ENCODE measurements at regions not wholly inside any gene's neighbourhood (a gene's known extent, or its start where the extent isn't known, plus 50 kb on each side); places are given as distances from the start of the nearest gene placed in this dataset.

DNA sequence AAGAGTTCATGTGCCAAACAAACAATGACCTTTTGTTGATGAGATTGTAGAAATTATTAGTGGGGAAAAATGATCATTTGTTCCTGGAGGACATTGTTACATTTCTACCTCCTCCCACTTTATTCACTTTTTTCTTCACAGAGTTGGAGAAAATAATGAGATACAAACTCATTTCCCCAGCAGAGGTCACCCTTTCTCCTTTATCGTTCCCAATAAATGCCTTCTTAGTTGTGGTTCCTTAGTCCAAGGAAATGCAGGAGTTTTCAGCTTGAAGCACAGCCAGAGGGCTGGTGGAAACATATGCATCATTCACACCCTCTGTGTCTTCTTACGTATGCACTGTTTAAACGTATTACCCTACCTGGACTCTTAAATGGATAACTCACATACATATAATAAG lies 108.8 kb downstream of the SLC4A3 start:
- Histone ChIP-seq H3K4me1 (peaks cover 18% of the 10 kb centered on the region), H3K27me3 (ENCODE audit: low read depth) (no peaks in the 10 kb centered on the region), H3K4me3 (no peak overlapping the region), H3K9me3 (replicated peaks) (no peaks in the 10 kb centered on the region), H3K27ac (replicated peaks) (no peak overlapping the region), H3K36me3 (no peaks in the 10 kb centered on the region)
- intact Hi-C loops (cut with micrococcal nuclease): loop anchor here (5.0 kb wide), 1 partner anchor 101 kb away; no protein-coding TSS in a partner anchor
- DNase-seq: no peak
- TF ChIP-seq, protein P1, sequence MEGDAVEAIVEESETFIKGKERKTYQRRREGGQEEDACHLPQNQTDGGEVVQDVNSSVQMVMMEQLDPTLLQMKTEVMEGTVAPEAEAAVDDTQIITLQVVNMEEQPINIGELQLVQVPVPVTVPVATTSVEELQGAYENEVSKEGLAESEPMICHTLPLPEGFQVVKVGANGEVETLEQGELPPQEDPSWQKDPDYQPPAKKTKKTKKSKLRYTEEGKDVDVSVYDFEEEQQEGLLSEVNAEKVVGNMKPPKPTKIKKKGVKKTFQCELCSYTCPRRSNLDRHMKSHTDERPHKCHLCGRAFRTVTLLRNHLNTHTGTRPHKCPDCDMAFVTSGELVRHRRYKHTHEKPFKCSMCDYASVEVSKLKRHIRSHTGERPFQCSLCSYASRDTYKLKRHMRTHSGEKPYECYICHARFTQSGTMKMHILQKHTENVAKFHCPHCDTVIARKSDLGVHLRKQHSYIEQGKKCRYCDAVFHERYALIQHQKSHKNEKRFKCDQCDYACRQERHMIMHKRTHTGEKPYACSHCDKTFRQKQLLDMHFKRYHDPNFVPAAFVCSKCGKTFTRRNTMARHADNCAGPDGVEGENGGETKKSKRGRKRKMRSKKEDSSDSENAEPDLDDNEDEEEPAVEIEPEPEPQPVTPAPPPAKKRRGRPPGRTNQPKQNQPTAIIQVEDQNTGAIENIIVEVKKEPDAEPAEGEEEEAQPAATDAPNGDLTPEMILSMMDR (IDR thresholded peaks at IDR 0.05; ENCODE audit: borderline replicate concordance): peak; percentile 65

DNA sequence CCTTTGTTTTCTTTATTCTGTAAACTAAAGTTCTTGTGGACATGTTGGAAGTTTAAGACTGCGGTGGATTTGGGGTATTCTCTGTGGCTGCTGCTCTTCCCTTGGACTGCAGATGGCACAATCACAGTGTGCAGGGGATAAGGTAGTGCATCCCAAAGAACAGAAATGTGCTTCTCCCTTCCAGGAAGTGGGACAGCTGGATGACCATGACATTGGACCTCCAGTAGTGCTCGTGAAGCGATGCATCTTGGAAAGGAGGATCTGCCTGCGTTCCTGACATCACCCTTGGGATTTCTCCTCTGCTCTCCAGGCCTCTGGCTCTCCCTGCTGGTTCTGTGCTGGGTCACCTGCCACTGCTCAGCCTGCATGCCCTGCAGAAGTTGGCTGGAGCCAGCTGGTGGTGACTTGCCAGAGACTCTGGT lies 109.9 kb downstream of the SLC4A3 start:
- Histone ChIP-seq H3K36me3 (no peaks in the 10 kb centered on the region), H3K27ac (replicated peaks) (no peak overlapping the region)
- intact Hi-C loops (cut with micrococcal nuclease): loop anchor here (5.0 kb wide), 1 partner anchor 100 kb away; no protein-coding TSS in a partner anchor

DNA sequence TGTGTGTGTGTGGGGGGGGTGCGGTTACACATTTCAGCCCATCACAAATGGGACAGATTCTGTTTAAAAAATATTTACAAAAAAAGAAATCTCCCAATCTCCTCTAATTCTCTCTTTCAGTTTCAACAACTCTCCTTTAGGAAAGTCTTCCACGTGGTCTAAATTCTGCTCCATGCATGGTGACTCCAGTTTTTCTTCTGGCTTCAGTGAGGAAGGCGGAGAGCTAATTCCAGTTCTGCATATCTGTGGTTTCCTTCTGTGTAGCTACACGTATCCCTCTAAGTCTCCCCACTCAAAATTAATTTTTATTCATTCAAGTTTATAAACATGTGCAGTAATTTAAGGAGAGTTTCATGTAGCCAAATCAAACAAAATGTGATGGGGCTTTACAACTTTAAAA lies 111.6 kb downstream of the SLC4A3 start:
- TF ChIP-seq, protein P1 (IDR thresholded peaks at IDR 0.05; ENCODE audit: borderline replicate concordance): no peak
- no peaks in the 10 kb centered on the region for H3K9me3 ChIP-seq (replicated peaks)
- H3K4me1 ChIP-seq: peaks cover 16% of the 10 kb centered on the region
- intact Hi-C loops (cut with micrococcal nuclease): loop anchor here (5.0 kb wide), 1 partner anchor 98 kb away; no protein-coding TSS in a partner anchor
- H3K27me3 ChIP-seq (ENCODE audit: low read depth): no peaks in the 10 kb centered on the region
- H3K27ac ChIP-seq (replicated peaks): no peak overlapping the region
- no peak for DNase-seq
- H3K36me3 ChIP-seq: no peaks in the 10 kb centered on the region
- no peak overlapping the region for H3K4me3 ChIP-seq

More for the DNA sequence above, 109.9 kb downstream of the SLC4A3 start:
- Histone ChIP-seq H3K27me3 (ENCODE audit: low read depth) (no peaks in the 10 kb centered on the region), H3K9me3 (replicated peaks) (no peaks in the 10 kb centered on the region), H3K4me1 (peaks cover 18% of the 10 kb centered on the region), H3K4me3 (no peak overlapping the region)
- TF ChIP-seq, protein P1 (IDR thresholded peaks at IDR 0.05; ENCODE audit: borderline replicate concordance): peak; percentile 65
- DNase-seq: peak; percentile 27

DNA sequence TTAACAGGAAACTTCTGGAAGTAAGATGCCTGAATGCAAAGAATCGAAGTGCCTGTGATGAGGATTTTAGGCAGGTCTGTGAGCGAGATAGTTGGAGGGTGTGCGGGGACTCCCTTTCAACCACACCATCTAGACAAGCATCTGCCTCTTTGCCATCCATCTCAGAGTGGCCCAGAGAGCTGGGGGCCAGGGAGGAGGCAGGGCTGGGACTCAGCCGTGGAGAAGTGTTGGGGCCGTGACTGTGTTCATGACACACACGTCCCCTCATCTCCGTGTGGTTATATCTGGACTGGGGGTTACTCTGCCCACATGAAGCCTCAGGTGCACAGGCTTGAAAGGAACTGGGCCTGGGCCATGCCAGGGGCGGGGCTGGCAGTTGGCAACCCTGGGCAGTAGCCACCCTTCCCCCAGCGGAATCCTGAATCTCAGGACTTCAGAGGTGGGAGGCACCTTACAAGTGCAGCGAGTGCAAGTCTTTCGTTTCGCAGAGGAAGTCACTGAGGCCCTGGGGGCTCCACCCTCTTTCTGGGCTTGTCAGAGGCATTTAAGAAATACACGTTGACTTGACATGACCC lies 112.5 kb downstream of the SLC4A3 start:
- Histone ChIP-seq H3K4me1 (peaks cover 25% of the 10 kb centered on the region), H3K36me3 (no peaks in the 10 kb centered on the region), H3K27me3 (ENCODE audit: low read depth) (no peaks in the 10 kb centered on the region), H3K4me3 (no peak overlapping the region), H3K27ac (replicated peaks) (no peak overlapping the region), H3K9me3 (replicated peaks) (no peaks in the 10 kb centered on the region)
- intact Hi-C loops (cut with micrococcal nuclease): loop anchor here (5.0 kb wide), 1 partner anchor 97 kb away; no protein-coding TSS in a partner anchor
- no peak for DNase-seq
- TF ChIP-seq, protein P1 (IDR thresholded peaks at IDR 0.05; ENCODE audit: borderline replicate concordance): no peak

DNA sequence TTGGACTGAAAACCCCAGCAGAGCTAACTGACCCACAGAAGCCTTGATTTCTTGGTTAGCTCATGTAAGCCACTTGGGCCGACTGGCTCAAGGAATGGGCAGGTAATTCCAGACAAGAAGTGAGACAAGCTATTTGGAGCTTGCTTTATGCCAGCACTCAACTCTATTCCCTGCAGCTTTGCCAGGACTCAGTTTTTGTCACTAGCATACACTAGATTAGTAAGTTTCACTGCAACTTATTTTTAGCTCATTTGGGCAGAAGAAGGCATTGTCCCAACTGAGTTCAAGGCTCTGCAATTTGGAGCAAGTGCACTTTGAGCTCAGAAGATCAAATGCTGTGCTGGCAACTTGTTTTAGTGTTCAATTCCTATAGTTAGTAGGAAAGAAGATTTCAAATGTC lies 116.1 kb downstream of the SLC4A3 start:
- H3K27ac ChIP-seq (replicated peaks): peak overlapping the region; percentile 30

More for the DNA sequence above, 116.1 kb downstream of the SLC4A3 start:
- Histone ChIP-seq H3K36me3 (no peaks in the 10 kb centered on the region), H3K9me3 (replicated peaks) (no peaks in the 10 kb centered on the region), H3K4me1 (peaks cover 20% of the 10 kb centered on the region), H3K27me3 (ENCODE audit: low read depth) (no peaks in the 10 kb centered on the region), H3K4me3 (no peak overlapping the region)
- TF ChIP-seq, protein P1 (IDR thresholded peaks at IDR 0.05; ENCODE audit: borderline replicate concordance): no peak
- intact Hi-C loops (cut with micrococcal nuclease): no loop called here
- DNase-seq: no peak
